NCI-H1048 (cell line): ENCODE measurements at regions not wholly inside any gene's neighbourhood (a gene's known extent, or its start where the extent isn't known, plus 50 kb on each side); places are given as distances from the start of the nearest gene placed in this dataset.
"Not testable (repeated sequence)": the region's sequence is repeated elsewhere in the genome, so short reads cannot be mapped to it uniquely, and the experiment has no call there.

Experiments used
- DNase-seq: peaks from one replicate; lab custom pipeline; 2025; lab: John Stamatoyannopoulos, UW

DNA sequence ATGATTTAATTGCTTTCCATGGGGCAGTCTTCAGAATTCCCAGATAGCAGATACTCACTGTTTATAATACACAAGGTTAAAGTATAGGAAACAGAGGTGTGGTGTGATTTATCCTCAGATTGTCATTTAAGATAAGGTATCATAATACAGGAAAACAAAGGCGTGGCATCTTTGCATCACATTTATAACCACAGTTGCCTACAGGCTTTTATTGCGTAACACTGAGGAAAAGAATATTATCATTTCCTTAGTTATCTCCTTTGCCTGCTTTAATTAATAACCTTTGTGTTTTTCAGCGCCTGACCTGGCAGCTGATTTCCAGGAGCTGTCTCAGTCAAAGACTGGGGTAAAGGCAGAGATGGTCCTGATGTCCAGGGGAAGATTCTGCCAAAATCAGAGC is 68.8 kb downstream of the SSX7 start:
- DNase-seq = no peak

DNA sequence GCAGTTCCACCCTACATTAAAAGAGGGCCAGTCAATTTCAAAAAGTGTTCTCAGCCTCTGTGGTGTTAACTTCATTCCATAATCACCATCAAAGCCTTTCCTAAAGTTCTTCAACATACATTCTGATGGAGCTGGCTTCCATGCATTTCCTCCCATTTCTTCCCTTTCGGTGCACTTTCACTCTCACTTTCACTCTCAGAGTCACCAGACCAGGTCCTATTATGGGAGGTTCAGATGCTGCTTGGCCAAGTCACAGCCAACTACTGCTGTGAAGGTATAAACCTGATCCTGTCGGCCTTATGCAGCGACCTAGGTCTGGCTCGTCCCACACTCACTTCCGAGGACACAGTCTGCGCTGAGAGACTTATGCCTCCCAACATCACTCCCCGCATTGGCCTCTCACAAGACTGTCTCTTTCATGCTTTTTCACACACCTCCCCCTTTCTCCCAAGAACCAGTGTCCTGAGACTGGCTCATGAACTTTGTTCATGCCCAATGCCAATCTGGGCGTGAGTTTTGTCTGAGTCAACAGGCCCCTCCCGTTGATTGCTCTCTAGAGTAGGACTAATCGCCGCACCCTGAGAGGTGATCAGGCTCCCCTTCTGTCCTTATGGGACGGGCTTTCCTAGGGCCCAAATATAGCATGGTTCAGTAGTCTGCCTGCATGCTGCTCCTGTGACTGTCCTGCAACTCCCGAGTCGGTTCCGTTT is 60.8 kb upstream of the XAGE1B start:
- no peak for DNase-seq

DNA sequence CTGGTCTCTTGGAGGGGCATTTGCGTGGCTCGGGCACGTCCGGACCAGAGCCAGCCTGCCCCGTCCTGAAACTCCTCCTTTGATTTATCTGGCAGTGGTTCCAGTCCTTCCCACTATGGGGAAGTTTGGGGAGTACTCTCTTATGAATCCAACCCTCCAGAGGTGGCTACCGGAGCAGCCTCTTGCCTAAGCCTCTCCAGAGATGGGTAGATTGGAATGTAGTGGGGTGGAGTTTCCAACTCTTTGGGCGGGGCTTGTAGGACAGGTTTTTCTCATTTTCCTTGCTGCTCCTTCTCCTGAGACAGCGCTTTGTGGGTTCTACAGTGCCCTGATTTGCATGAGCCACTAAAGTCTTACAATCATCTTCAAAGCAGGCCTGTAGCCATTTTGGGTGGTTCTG is 60.1 kb upstream of the XAGE1B start:
- DNase-seq = no peak

DNA sequence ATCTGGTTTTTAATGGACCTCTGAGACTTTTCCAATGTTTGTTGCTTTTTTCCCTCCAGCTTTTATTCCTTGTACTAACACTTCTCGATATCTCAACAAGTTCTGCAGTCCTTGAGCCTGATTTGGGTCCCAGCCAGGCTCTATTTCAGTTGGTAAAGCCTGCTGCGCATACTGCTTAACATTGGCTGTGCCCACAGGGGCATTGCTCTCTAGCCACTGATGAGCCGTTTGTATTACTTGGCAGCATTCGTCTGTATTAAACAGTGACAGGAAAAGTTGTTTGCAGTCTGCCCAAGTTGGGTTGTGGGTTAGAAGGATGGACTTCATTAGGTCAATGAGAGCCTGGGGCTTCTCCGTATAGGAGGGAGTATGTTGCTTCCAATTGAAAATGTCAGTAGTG is 59.6 kb upstream of the XAGE1B start:
- DNase-seq = no peak

DNA sequence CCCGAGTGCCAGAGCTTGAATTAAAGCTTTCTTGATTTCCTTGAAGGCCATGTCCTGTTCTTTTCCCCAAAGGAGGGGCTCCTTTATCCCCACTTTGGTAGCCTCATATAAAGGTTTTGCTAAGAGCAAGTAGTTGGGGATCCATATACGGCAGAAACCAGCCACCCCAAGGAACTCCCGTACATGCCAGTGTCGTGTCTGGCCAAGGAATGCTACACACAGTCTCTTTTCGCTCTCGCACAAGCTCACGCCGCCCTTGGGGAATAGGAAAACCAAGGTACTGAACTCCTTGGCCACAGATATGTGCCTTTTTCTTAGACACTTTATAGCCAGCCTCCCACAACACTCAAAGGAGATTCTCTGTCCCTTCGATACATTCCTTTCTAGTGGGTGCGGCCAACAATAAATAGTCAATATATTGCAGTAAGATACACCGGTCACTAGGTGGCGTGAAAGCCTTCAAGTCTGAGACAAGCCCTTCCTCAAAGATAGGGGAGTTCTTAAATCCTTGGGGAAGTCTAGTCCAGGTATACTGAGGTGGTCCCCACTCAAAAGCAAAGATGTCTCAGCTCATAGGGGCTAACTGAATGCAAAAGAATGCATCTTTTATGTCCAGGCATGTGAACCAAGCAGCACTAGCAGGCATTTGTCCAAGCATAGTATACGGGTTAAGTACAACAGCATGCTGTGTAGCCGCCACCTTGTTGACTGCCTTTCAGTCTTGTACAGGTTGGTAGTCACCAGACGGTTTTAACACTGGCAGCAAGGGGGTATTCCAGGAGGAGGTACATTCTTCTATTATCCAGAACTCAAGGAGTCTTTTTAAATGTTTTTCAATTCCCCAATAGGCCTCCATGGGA is 57.8 kb upstream of the XAGE1B start:
- peak; percentile 9 for DNase-seq

DNA sequence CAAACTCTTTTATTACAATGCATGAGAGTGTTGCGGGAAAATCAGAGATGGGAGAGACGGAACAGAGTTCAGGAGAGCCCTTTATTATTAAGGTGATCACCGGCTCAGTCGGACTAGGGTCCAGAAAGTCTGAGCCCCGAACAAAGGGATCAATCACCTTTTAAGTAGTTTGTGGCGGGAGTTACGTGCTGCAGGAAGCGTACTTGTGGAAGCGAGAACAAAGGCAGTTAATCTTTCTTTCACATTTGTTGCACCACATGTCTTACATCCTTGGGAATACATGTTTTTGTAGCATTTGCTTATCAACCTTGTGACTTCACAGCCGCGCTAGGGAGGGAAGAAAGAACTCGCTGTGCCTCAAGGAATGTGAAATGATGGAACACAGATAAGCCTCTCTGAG is 51.3 kb upstream of the XAGE1B start:
- DNase-seq = not testable (repeated sequence)
